GM12878 (cell line): ENCODE measurements at regions not wholly inside any gene's neighbourhood (a gene's known extent, or its start where the extent isn't known, plus 50 kb on each side); places are given as distances from the start of the nearest gene placed in this dataset.

Experiments used
- ATAC-seq: fragments of 200-7000 bp; cut with Tn5 transposase; 3 replicates; pipeline ENCODE4 v1.9.1; 2020; ENCODE audit warnings: mild to moderate bottlenecking, moderate library complexity
- BruUV-seq: library from RNA; stranded (reverse); fragments of 400-500 nt; replicated peaks from 2 replicates; lab custom pipeline; 2021; lab: Mats Ljungman, UMichigan
- CTCF ChIA-PET: fragments of 300-600 bp; sonication (Branson Sonifier 250); formaldehyde crosslinking; extraction: SDS; loops from one replicate; lab custom pipeline; 2021; ENCODE audit warnings: inconsistent platforms; lab: Yijun Ruan, JAX
- POLR2A ChIA-PET: fragments of 350-600 bp; formaldehyde crosslinking; extraction: SDS; loops from one replicate; lab custom pipeline; 2021; ENCODE audit warnings: inconsistent platforms; lab: Charles Lee
- RAD21 ChIA-PET: fragments of 300-600 bp; sonication (Branson Sonifier 250); formaldehyde crosslinking; loops from one replicate; lab custom pipeline; 2023; ENCODE audit warnings: antibody characterized with exemption; ENCODE audit not compliant: unreplicated experiment; lab: Charles Lee
- SMC1A ChIA-PET: fragments of 300-600 bp; sonication (Branson Sonifier 250); formaldehyde crosslinking; loops from one replicate; lab custom pipeline; 2023; ENCODE audit not compliant: unreplicated experiment, uncharacterized antibody; lab: Charles Lee
- DNase-seq: peaks from one replicate; pipeline ENCODE4 v3.0.0-alpha.2; 2011; ENCODE audit warnings: low read depth, low spot score
- FAIRE-seq: peaks from 3 replicates; lab custom pipeline; 2011; peaks lifted over from hg19 to GRCh38; lab: Jason Lieb, UNC
- H2AFZ ChIP-seq: 2 replicates; pipeline ENCODE4 v1.6.0; 2011; ENCODE audit warnings: low read depth, low read length, control low read depth; ENCODE audit not compliant: control insufficient read depth
- H3K27ac ChIP-seq: 2 replicates; pipeline ENCODE4 v1.5.1; 2011; ENCODE audit warnings: control low read depth; ENCODE audit not compliant: control insufficient read depth, insufficient read depth
- H3K27me3 ChIP-seq, 2 experiments: replicated peaks in 1 of 2; 2 replicates each; pipeline versions ENCODE4 v1.6.0 to v1.6.1; 2011; ENCODE audit warnings: low read length in 1 of 2; ENCODE audit not compliant: control insufficient read depth in 2 of 2, insufficient read depth in 2 of 2
- H3K36me3 ChIP-seq, 2 experiments: 2 replicates each; pipeline ENCODE4 v1.5.1; 2011; ENCODE audit warnings: low read length in 1 of 2; ENCODE audit not compliant: control insufficient read depth in 2 of 2, insufficient read depth in 2 of 2
- H3K4me1 ChIP-seq: 2 replicates; pipeline ENCODE4 v1.6.1; 2011; ENCODE audit warnings: mild to moderate bottlenecking, low read length, moderate library complexity, mixed read lengths; ENCODE audit not compliant: control insufficient read depth, insufficient read depth
- H3K4me2 ChIP-seq: 2 replicates; pipeline ENCODE4 v1.6.0; 2011; ENCODE audit warnings: control low read depth; ENCODE audit not compliant: control insufficient read depth, insufficient read depth
- H3K4me3 ChIP-seq: fragments of 200-600 bp; sonication (generic); 2 replicates; pipeline ENCODE4 v1.5.1; 2016
- H3K79me2 ChIP-seq: 2 replicates; pipeline ENCODE4 v1.6.0; 2011; ENCODE audit warnings: low read length; ENCODE audit not compliant: control insufficient read depth, insufficient read depth
- H3K9ac ChIP-seq: 2 replicates; pipeline ENCODE4 v1.8.0; 2011; ENCODE audit warnings: low read length, control low read depth, mixed read lengths; ENCODE audit not compliant: control insufficient read depth, insufficient read depth
- H3K9me3 ChIP-seq: replicated peaks from 3 replicates; pipeline ENCODE4 v1.5.1; 2011; ENCODE audit warnings: mild to moderate bottlenecking, low read length; ENCODE audit not compliant: control insufficient read depth, insufficient read depth
- H4K20me1 ChIP-seq: 2 replicates; pipeline ENCODE4 v1.6.0; 2011; ENCODE audit not compliant: control insufficient read depth, insufficient read depth
- ATF2 ChIP-seq: IDR thresholded peaks from 2 replicates; pipeline ENCODE4 v1.6.1; 2012; ENCODE audit warnings: low read length, inconsistent platforms
- CBX3 ChIP-seq: fragments of 200-600 bp; sonication (generic); IDR thresholded peaks from 2 replicates; pipeline ENCODE4 v1.6.1; 2016; ENCODE audit warnings: low read depth, borderline replicate concordance
- POLR2AphosphoS2 ChIP-seq: IDR thresholded peaks from 2 replicates; pipeline ENCODE4 v1.6.1; 2011; ENCODE audit warnings: low read depth, mild to moderate bottlenecking, low read length, improper control_type of control experiment, moderate library complexity
- SKIL ChIP-seq: fragments of 450-650 bp; IDR thresholded peaks from 2 replicates; pipeline ENCODE4 v1.6.1; 2017; ENCODE audit warnings: mild to moderate bottlenecking, low read depth, inconsistent platforms; ENCODE audit not compliant: poor library complexity, severe bottlenecking
- SMARCA5 ChIP-seq: fragments of 450-650 bp; IDR thresholded peaks from 2 replicates; pipeline ENCODE4 v1.6.1; 2017; ENCODE audit warnings: mild to moderate bottlenecking
- STAT3 ChIP-seq: IDR thresholded peaks from 2 replicates; pipeline ENCODE4 v1.6.1; 2011; ENCODE audit warnings: low read depth, low read length, improper control_type of control experiment
- WGBS: methylation state at CpG from one replicate; pipeline ENCODE4 v1.1.6; 2016; ENCODE audit warnings: low lambda C conversion rate; ENCODE audit not compliant: insufficient replicate concordance, insufficient coverage; ENCODE audit errors: missing lambda C conversion rate; 5-methylcytosine and 5-hydroxymethylcytosine counted together
- in situ Hi-C: fragments of 300-500 bp; cut with MboI; formaldehyde crosslinking; loops from 9 replicates; pipeline ENCODE4 v1.14.3; 2018; ENCODE audit warnings: mixed read lengths
- intact Hi-C: fragments of 100-400 bp; cut with micrococcal nuclease; formaldehyde crosslinking; loops from one replicate; pipeline ENCODE4 v1.14.2; 2022; ENCODE audit not compliant: unreplicated experiment

GRCh38 chr14:104356738-104357688 is 218.6 kb downstream of the KIF26A start:
- intact Hi-C loops: no loop called here
- no TSS peak for BruUV-seq
- Histone ChIP-seq H4K20me1 (no peaks in the 10 kb centered on the region), H3K9ac (no peak overlapping the region), H3K9me3 (no peaks in the 10 kb centered on the region; the same call in 2 of the 3 replicates), H2AFZ (no peak overlapping the region), H3K4me1 (no peaks in the 10 kb centered on the region), H3K27me3 (no peaks in the 10 kb centered on the region; a peak in 1 of 4 replicates), H3K79me2 (no peaks in the 10 kb centered on the region), H3K27ac (no peak overlapping the region), H3K4me3 (no peak overlapping the region), H3K4me2 (no peak overlapping the region), H3K36me3 (no peaks in the 10 kb centered on the region)
- TF ChIP-seq CBX3 (no peak), SMARCA5 (no peak), SKIL (no peak), STAT3 (no peak), POLR2AphosphoS2 (no peak), ATF2 (no peak)
- FAIRE-seq (no peak), DNase-seq (no peak), ATAC-seq (no peak)
- ChIA-PET CTCF (no interaction called here), POLR2A (no interaction called here), SMC1A (no interaction called here), RAD21 (no interaction called here)
- in situ Hi-C loops: no loop called here
- 22% methylated on average over 30 of the region's 30 CpGs for WGBS
